ENCODE measurements at regions not wholly inside any gene's neighbourhood (a gene's known extent, or its start where the extent isn't known, plus 50 kb on each side); places are given as distances from the start of the nearest gene placed in this dataset.

GRCh38 chr1:199038156-199038555, 399.3 kb downstream of the PTPRC start:
- in situ Hi-C loops (cut with HindIII; ENCODE audit: low sequenced_read_pairs) = no loop called here

- in situ Hi-C loops (cut with HindIII; ENCODE audit: low sequenced_read_pairs) = no loop called here
Measured at GRCh38 chr1:199040076-199040905, 401.5 kb downstream of the PTPRC start.

GRCh38 chr1:199041173-199041914, 402.5 kb downstream of the PTPRC start:
- in situ Hi-C loops (cut with HindIII; ENCODE audit: low sequenced_read_pairs) = no loop called here

DNA sequence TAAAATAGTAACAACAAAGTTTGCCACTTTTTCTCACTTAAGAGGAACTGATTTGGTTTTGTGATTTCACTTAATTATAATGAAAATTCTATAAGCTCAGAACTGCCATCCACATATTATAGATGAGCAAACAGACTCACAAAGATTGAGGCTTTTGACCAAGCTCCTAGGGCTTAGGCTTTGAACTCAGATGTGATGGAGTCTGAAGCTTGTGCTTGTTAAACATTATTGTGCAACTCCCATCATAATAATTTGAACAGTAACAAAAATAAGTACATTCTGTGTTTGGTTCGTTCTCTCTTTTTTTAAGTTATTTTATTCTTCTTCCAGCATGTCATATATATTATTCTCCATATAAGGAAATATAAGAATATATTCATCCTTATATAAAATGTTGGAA, 403.4 kb downstream of the PTPRC start:
- in situ Hi-C loops (cut with HindIII; ENCODE audit: low sequenced_read_pairs) = no loop called here

DNA sequence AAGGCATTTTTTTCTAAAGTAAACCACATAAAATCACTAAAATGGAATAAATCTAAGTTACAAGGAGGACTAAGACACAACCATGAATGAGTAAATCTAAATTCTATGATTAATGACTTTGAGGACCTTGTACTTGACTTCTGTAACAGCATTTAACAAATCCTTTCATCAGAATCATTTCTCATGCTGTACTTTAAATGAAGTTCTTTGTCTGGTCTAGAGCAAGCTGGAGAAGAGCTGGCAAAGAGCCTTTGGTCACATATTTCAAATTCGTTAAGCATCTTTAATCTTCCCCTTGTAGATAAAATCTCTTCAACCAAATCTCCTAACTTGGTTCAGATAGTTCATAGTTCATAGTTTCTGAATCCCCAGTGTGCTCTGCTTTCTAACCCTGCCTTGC, 405.4 kb downstream of the PTPRC start:
- in situ Hi-C loops (cut with HindIII; ENCODE audit: low sequenced_read_pairs) = no loop called here

DNA sequence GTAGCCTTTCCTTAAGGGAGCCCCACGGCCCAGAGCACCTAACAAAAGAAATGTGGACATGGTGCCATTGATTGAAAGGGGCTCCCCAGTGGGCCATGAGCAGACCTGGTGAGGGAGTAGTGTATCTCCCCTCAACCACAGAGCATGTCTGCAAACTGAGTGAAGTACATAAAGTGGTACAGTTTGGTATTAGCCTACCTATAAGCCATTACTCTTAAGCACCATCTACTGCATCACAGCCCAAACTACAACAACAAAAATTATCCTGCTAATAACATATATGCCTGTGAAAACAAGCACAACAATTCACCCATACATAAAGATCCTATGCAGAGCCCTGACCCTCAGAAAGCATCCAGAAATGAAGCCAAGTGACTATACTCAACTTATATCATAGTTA, 407.8 kb downstream of the PTPRC start:
- in situ Hi-C loops (cut with HindIII; ENCODE audit: low sequenced_read_pairs) = no loop called here

DNA sequence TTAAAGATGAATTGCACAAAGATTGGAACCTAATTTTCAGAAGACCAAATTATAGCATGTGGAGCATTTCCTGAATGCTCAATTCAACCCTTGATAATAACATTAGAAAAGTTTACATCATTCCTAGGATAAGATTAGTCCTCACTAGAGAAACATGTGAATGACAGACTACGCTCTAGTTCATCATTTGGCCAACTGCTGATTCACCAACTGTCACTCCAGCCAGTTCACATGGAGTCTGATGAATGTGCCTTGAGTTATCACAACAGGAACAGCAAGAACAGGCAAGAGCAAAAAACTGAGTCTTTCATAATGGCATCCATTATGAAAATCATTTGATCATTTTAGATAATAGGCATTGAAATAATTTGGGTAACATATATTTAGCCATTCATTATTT, 415.9 kb downstream of the PTPRC start:
- in situ Hi-C loops (cut with HindIII; ENCODE audit: low sequenced_read_pairs) = no loop called here

- in situ Hi-C loops (cut with HindIII; ENCODE audit: low sequenced_read_pairs) = no loop called here
Measured at GRCh38 chr1:199057322-199057721, 418.5 kb downstream of the PTPRC start.

DNA sequence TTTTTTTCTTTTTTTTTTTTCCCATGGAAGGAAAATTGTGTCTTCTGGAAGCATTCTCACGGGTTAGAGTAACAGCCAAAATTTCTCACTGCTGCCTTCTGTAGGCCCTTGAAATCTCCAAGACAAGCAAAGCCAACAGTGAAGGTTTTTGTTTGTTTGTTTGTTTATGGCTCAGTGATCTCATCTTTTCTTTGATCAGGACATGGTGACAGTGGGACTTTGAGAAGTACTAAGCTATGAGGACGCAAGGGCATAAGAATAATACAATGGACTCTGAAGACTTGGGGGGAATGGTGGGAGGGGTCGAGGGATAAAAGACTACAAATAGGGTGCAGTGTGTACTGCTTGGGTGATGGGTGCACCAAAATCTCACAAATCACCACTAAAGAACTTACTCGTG, 419.4 kb downstream of the PTPRC start:
- in situ Hi-C loops (cut with HindIII; ENCODE audit: low sequenced_read_pairs) = no loop called here

GRCh38 chr1:199064971-199065370, 426.1 kb downstream of the PTPRC start:
- in situ Hi-C loops (cut with HindIII; ENCODE audit: low sequenced_read_pairs) = no loop called here

- in situ Hi-C loops (cut with HindIII; ENCODE audit: low sequenced_read_pairs) = no loop called here
Measured at GRCh38 chr1:199067483-199067882, 428.6 kb downstream of the PTPRC start.

GRCh38 chr1:199071080-199071479, 432.2 kb downstream of the PTPRC start:
- in situ Hi-C loops (cut with HindIII; ENCODE audit: low sequenced_read_pairs) = no loop called here

- in situ Hi-C loops (cut with HindIII; ENCODE audit: low sequenced_read_pairs) = no loop called here
Measured at GRCh38 chr1:199073166-199073565, 434.3 kb downstream of the PTPRC start.

- in situ Hi-C loops (cut with HindIII; ENCODE audit: low sequenced_read_pairs) = no loop called here
Measured at GRCh38 chr1:199075792-199076191, 437.0 kb downstream of the PTPRC start.

DNA sequence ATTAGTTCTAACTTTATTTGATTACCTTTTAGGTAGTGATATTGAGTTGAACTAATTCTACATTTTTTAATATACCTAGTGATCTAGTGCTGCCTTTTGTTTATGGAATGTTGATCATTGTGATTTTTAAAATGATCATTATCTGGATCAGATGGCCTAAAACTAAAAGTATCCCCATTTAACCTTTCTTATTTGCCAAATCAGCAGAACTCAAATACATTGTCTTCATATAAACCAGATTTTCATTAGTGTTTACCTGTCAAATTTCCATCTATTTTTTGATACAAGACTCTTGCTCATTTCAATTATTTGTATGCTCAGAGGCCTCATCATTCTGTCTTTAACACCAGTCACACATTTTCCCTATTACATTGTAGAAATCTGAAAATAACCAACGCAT, 441.2 kb downstream of the PTPRC start:
- in situ Hi-C loops (cut with HindIII; ENCODE audit: low sequenced_read_pairs) = no loop called here

GRCh38 chr1:199081739-199082138, 442.9 kb downstream of the PTPRC start:
- in situ Hi-C loops (cut with HindIII; ENCODE audit: low sequenced_read_pairs) = no loop called here

GRCh38 chr1:199082778-199083389, 444.0 kb downstream of the PTPRC start:
- in situ Hi-C loops (cut with HindIII; ENCODE audit: low sequenced_read_pairs) = no loop called here

- in situ Hi-C loops (cut with HindIII; ENCODE audit: low sequenced_read_pairs) = no loop called here
Measured at GRCh38 chr1:199083680-199084079, 444.8 kb downstream of the PTPRC start.

DNA sequence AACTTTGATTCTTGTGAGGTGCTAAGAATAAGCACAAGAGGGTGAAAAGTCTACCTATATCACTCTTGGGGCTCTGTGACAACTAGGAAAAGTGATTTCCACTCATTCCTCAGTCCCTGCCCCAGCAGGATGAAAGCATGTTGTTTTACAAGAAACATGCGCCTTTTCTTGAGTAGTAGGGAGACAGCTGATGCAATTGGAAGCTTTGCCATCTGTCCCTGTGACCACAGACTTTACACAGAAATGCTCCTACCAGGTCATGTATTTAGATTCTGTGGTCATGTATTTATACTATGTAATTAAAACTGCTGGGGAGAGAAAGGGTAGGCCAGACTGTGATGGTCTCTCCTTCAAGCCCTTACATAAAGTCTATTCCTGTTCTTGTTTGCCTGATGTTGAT, 445.5 kb downstream of the PTPRC start:
- in situ Hi-C loops (cut with HindIII; ENCODE audit: low sequenced_read_pairs) = no loop called here

DNA sequence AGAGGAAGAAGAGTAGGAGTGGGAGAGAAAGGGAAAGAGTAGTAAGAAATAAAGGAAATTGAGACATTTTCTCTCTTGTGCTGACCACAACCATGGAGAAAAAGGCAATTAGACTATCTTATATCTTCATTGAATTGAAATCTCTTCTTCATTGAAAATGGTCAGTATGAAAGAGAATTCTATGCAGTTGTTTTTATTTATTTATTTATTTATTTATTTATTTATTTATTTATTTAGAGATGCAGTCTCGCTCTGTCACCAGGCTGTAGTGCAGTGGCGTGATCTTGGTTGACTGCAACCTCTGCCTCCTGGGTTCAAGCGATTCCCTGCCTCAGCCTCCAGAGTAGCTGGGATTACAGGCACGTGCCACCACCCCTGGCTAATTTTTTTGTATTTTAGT, 447.1 kb downstream of the PTPRC start:
- in situ Hi-C loops (cut with HindIII; ENCODE audit: low sequenced_read_pairs) = no loop called here

GRCh38 chr1:199087144-199087543, 448.3 kb downstream of the PTPRC start:
- in situ Hi-C loops (cut with HindIII; ENCODE audit: low sequenced_read_pairs) = no loop called here
